ENCODE measurements at regions not wholly inside any gene's neighbourhood (a gene's known extent, or its start where the extent isn't known, plus 50 kb on each side); places are given as distances from the start of the nearest gene placed in this dataset.

- in situ Hi-C loops (cut with HindIII; ENCODE audit: low pct_unique_long_range_greater_than_20kb, low sequenced_read_pairs) = no loop called here
- no peak for DNase-seq (ENCODE audit: low read depth)
These were observed 327.2 kb upstream of the AKR1E2 start for GRCh38 chr10:4498711-4499251.

DNA sequence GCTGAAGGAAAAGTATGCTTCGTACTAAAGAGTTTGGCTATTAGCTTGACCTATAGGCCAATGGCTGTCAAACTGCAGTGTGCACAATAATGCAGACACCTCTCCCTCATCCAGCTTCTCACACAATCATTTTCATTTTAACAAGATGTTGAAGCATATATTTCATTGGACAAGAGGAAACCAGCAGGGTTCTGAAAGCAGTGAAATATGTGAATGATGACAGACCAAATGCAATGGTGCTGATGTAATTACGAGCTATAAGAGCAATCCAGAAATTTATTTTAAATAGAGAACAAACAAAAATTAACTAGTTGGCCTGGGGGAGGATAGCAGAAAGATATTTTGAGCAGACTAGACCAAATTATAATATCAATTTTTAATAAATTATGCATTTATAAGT lies 331.5 kb upstream of the AKR1E2 start:
- in situ Hi-C loops (cut with HindIII; ENCODE audit: low pct_unique_long_range_greater_than_20kb, low sequenced_read_pairs) = no loop called here

DNA sequence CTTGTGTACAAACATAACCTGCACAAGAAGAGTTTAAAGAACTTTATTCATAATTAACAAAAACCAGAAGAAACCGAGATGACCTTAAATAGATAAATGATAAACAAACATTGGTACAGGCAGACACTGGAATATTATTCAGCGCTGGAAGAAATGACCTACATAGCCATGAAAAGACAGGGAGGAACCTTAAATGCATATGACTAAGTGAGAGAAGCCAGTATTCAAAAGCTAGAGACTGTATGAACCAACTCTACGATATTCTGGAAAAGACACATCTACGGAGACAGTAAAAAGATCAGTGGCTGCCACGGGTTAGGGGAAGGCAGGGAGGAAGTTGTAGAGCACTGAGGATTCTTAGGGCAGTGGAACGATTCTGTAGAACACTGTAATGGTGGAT lies 333.8 kb upstream of the AKR1E2 start:
- DNase-seq (ENCODE audit: low read depth) = no peak
- in situ Hi-C loops (cut with HindIII; ENCODE audit: low pct_unique_long_range_greater_than_20kb, low sequenced_read_pairs) = no loop called here

More for the DNA sequence above, 331.5 kb upstream of the AKR1E2 start:
- no peak for DNase-seq (ENCODE audit: low read depth)

DNA sequence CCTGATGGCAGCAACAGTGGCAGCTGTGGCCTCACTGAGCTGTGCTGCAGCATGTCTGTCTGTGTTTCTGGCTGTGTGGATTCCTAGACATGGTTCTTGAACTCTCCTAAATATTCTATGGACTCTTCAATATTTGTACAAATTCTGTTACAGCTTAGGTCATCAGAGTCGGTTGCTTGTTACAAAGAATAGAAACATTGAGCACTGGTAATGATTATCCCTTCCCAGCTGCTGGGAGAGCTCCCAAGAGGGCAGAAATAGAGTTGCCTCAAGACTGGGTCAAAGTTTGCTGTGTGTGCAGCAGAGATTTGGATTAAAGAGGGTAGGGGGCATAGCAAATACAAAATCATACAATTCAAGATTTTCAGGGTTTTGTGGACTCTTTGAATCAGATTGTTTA lies 337.1 kb upstream of the AKR1E2 start:
- in situ Hi-C loops (cut with HindIII; ENCODE audit: low pct_unique_long_range_greater_than_20kb, low sequenced_read_pairs) = no loop called here
- no peak for DNase-seq (ENCODE audit: low read depth)

DNA sequence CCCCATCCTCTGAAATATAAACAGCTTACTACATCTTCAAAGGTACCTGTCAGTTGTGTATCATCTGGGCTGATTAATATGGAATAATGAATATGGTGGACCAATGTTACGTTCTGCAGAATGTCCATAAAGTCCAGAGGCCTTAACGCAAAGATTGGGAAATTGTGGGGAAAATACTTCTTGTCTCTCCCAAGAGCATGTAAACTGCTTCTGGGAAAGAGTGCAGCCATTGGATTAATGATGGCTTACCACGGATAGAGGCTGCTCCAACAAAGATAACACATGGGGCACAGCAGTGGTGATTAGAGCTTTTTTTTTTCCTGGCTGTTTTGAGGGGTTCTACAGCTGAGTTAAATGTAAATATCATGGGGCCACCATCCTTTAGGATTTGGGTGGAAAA lies 340.4 kb upstream of the AKR1E2 start:
- no peak for DNase-seq (ENCODE audit: low read depth)
- in situ Hi-C loops (cut with HindIII; ENCODE audit: low pct_unique_long_range_greater_than_20kb, low sequenced_read_pairs) = no loop called here

DNA sequence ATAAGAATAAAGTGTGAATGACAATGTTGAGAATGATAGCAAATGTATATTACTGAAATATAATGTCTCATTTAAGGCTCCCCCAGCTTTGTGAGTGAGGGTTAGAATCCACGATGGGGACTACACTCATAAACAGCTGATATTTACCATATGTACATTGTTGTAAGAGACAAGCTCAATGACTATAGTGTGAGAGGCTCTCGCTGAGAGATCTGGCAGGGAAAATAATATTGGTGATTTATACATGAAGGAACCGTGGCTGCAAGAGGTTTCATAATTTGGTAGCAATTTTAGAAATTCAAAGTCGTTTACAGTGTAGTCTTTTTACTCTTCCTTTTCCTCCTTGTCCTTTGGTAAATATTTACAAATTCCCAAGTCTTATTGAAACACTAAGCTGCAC lies 342.2 kb upstream of the AKR1E2 start:
- in situ Hi-C loops (cut with HindIII; ENCODE audit: low pct_unique_long_range_greater_than_20kb, low sequenced_read_pairs) = no loop called here

DNA sequence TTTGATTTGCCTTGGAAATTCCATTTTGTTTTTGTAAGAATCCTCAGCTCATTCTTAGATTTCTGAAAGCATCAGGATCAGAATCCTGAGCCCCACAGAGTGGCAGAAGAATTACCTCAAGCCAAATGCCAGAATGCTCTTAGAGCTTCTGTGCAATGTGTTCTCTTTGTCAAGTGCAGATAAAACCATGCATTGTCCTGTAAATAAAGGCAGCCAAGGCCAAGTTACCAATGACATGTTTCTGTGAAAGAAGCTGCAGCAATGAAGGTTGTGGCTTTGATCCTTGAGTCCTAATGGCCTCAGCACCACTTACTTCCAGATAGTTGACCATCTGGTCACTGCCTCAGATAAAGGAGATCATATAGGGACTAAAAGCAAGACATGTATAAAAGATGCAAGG lies 343.3 kb upstream of the AKR1E2 start:
- DNase-seq (ENCODE audit: low read depth) = no peak
- in situ Hi-C loops (cut with HindIII; ENCODE audit: low pct_unique_long_range_greater_than_20kb, low sequenced_read_pairs) = no loop called here

More for the DNA sequence above, 342.2 kb upstream of the AKR1E2 start:
- no peak for DNase-seq (ENCODE audit: low read depth)

GRCh38 chr10:4481192-4481591 lies 344.8 kb upstream of the AKR1E2 start:
- no peak for DNase-seq (ENCODE audit: low read depth)
- in situ Hi-C loops (cut with HindIII; ENCODE audit: low pct_unique_long_range_greater_than_20kb, low sequenced_read_pairs) = no loop called here

DNA sequence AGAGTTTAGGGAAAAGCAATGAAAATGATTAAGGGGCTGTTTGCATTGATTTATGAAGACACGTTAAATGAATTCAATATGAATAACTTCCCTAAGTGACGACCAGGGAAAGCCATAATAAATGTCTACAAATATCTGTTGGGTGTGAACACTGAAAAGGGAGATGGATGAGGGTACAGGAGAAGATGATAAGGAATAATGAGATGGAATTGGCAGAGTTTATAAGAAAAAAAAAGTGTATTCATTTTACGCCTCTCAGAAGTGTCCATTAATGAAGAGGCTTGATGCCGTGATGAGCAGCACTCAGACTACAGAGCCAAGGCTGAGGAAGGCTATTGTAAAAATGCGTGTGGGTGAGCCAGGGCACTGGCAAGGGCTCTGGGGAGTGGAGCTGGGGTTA lies 346.7 kb upstream of the AKR1E2 start:
- in situ Hi-C loops (cut with HindIII; ENCODE audit: low pct_unique_long_range_greater_than_20kb, low sequenced_read_pairs) = no loop called here
- no peak for DNase-seq (ENCODE audit: low read depth)

- DNase-seq (ENCODE audit: low read depth) = no peak
- in situ Hi-C loops (cut with HindIII; ENCODE audit: low pct_unique_long_range_greater_than_20kb, low sequenced_read_pairs) = no loop called here
These were observed 348.3 kb upstream of the AKR1E2 start for GRCh38 chr10:4477664-4478063.

- in situ Hi-C loops (cut with HindIII; ENCODE audit: low pct_unique_long_range_greater_than_20kb, low sequenced_read_pairs) = no loop called here
- no peak for DNase-seq (ENCODE audit: low read depth)
These were observed 350.0 kb upstream of the AKR1E2 start for GRCh38 chr10:4475827-4476490.

DNA sequence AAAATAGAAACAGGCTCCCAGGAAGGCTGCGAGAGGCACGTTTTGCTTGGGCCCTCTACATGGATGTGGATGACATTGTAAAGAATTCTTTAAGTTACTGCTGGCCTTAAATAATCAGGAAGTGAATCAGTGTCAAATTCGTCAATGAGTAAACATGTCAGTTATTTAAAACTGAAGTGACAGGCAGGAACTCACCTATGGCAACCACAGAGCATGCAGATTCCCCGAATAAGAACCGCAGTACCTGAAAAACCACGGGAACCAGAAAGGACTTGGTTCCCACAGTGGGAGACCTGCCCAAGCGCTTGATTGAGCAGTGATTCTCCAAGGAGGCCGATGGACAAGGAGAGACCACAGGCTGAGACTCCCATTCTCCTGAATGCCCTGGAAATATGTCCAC lies 351.2 kb upstream of the AKR1E2 start:
- in situ Hi-C loops (cut with HindIII; ENCODE audit: low pct_unique_long_range_greater_than_20kb, low sequenced_read_pairs) = no loop called here
- DNase-seq (ENCODE audit: low read depth) = no peak

DNA sequence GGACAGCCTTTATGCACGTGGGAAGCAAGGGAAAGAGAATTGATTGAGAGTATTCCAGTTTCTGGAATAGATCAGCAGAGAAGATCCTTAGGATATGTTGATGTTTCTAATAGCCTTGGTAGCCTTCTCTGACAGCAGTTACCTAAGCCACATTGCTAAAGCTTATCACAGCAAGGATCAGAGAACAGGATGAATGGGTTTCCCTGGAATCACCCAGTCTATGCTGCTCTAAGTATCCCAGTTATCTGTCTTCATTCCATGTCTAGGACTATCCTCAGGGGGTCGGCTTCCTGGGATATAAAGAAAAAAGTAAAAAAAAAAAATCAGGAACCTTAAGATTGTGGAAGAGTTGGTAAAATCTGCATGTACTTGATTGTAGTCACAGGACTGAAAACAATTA lies 352.0 kb upstream of the AKR1E2 start:
- DNase-seq (ENCODE audit: low read depth) = no peak
- in situ Hi-C loops (cut with HindIII; ENCODE audit: low pct_unique_long_range_greater_than_20kb, low sequenced_read_pairs) = no loop called here

GRCh38 chr10:4472190-4472904 lies 353.7 kb upstream of the AKR1E2 start:
- DNase-seq (ENCODE audit: low read depth) = no peak
- in situ Hi-C loops (cut with HindIII; ENCODE audit: low pct_unique_long_range_greater_than_20kb, low sequenced_read_pairs) = no loop called here

DNA sequence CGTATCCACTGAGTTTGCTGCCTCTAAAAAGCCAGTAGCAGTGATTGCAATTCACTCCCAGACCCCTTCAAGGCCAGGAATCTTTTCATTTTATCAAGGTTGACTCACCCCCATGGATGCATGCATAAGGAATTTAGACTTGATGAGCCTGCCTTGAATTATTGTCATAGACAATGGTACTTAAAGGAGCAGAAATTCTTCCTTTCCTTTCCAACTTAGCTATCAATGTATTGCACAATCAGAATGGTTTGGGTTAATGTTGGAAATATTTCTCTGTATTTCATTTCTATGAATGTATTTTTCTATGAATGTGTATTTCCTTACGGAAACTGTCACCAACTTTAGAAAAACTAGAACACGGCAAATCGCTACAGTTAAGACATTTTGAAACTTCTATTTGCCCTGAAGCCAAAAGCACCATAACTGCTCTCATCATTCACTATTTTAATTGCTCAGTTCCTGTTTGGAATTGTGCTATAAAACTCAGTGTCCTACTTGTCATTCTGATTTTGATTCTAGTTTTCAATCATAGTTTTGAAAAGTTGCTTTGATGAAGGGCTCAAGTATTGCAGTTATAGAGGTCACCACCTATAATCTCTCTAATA lies 355.7 kb upstream of the AKR1E2 start:
- DNase-seq (ENCODE audit: low read depth) = no peak
- in situ Hi-C loops (cut with HindIII; ENCODE audit: low pct_unique_long_range_greater_than_20kb, low sequenced_read_pairs) = no loop called here

- no peak for DNase-seq (ENCODE audit: low read depth)
- in situ Hi-C loops (cut with HindIII; ENCODE audit: low pct_unique_long_range_greater_than_20kb, low sequenced_read_pairs) = no loop called here
These were observed 358.5 kb upstream of the AKR1E2 start for GRCh38 chr10:4467481-4467880.

DNA sequence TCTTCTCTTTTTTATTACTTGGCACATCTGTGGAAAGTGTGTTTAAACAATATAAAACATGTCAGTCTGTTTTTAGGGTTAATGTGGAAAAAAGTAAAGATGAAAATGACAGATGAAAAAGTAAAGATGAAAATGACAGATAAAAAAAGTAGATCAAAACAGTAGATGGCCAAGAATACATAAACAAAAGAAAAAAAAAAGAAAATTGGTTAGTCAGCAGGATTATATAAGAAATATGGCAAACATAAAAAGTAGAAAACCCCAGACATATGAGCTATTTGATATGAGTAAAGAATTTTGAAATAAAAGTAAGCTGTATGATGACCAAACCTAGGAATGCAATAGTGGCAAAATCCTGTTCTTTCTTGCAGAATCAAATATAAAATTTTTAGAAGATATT lies 365.7 kb upstream of the AKR1E2 start:
- no peak for DNase-seq (ENCODE audit: low read depth)
- in situ Hi-C loops (cut with HindIII; ENCODE audit: low pct_unique_long_range_greater_than_20kb, low sequenced_read_pairs) = no loop called here

DNA sequence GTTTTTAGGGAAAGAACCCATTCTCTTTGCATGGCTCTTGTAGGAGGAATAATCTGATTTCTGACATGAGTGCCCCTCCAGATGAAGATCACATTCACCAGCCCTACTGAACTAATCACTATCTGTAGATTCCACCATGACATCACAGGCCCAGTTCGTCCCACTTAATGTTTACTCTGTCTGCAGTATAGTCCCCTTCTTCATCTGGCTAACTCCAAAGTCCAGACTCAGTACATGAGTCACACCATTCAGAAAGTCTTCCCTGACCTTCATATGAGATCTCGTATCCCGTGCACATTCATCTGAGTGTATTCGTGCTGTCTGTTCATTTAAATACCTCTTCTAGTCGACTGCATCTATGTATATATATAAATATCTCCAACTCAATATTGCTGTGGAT lies 366.5 kb upstream of the AKR1E2 start:
- in situ Hi-C loops (cut with HindIII; ENCODE audit: low pct_unique_long_range_greater_than_20kb, low sequenced_read_pairs) = no loop called here
- no peak for DNase-seq (ENCODE audit: low read depth)

GRCh38 chr10:4457597-4457996 lies 368.4 kb upstream of the AKR1E2 start:
- in situ Hi-C loops (cut with HindIII; ENCODE audit: low pct_unique_long_range_greater_than_20kb, low sequenced_read_pairs) = no loop called here
- DNase-seq (ENCODE audit: low read depth) = no peak

Data from Caki2 (cell line).